ENCODE measurements at regions not wholly inside any gene's neighbourhood (a gene's known extent, or its start where the extent isn't known, plus 50 kb on each side); places are given as distances from the start of the nearest gene placed in this dataset.

DNA sequence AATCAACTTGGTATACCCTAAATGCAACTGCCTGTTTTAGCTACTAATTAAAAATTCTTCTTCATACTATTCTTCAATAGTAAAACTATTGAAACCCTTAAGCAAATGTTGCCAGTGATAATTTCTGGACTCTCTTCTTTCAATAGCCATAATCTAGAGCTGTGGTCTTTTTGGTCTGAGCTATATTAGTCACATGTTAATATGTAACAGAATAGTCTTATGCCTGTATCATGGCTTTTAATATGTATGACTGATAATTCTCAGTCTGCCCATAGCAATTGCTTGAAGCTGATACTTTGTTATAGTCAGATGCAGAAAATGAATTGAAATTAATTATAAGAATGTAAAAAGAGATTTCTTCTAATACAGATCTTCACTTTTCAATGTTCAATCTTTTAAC lies 1871.9 kb upstream of the CDH6 start:
- no peak for DNase-seq

DNA sequence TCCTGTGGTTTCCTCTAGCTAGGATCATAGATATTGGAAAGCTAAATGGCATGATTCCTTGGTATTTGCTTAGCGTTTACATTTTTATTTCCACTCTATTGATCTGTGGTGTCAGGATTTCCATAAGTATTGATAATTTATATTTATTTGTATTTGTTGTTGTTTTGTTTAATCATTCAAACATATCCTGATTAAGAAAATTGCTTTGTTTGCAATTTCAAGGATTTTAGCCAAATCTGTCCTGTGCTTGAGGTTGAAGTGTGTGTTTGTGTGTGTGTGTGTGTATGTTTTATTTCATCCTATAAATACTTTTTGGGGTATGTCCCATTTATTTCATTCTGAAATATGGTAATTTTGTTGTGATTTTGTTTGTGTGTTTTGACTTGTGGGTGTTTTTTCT lies 1884.1 kb upstream of the CDH6 start:
- no peak for DNase-seq

DNA sequence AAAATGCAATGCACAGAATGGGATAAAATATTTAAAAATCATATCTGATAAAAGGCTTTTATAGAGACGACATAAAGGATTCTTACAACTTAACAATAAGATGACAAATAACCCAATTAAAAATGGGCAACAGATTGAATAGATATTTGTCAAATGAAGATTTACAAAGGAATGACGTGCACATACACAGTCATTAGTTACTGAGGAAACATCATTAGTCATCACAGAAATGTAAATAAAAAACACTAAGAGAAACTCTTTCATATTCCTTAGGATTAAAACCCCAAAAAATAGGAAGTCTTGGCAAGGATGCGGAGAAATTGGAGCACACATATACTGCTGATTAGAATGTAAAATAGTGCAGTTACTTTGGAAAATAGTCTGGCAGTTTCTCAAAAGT lies 1886.0 kb upstream of the CDH6 start:
- no peak for DNase-seq

DNA sequence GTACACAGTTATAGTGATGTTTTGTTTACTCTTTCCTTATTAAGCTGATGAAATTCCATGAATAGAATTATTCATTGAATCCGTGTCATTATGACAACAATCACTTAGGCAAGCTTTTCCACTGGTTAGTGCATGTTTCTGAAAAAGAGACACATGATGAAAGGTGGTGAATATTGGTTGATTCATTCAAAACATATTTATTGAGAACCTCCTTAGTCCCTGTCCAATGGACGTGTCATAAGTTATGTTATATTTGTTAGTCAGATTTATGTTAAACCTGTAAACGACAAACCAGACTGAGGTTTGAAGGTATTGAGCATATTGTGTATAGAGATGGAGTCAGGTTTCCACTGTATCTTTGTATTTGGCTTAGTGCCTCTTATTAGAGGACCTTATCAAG lies 1888.9 kb upstream of the CDH6 start:
- no peak for DNase-seq

DNA sequence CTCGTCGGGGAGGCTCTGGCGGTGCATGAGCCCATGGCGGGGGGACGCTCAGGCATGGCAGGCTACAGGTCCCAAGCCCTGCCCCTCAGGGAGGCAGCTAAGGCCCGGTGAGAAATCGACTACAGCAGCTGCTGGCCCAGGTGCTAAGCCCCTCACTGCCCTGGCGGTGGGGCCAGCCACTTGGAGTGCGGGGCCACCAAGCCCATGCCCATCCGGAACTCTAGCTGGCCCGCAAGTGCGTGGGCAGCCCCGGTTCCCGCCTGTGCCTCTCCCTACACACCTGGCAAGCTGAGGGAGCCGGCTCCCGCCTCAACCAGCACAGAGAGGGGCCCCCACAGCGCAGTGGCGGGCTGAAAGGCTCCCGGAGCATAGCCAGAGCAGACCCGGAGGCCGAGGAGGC lies 1896.9 kb upstream of the CDH6 start:
- DNase-seq: no peak

DNA sequence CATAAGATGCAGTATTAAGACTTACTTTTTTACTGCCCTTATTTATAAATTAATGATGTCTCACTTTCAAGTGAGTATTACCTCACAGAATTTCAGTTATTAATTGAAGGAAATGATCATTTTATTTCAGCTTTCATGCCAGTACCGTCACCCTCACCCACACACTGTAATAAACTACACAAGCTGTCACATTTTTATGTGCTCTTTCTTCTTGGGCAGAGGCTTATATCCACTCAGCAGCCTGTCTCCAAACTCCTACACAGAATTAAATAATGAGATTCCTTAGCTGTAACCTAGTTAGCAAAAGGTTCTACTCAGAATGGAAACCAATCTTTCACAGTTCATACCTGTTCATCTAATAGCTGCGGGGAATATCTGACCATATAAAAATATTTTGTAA lies 1915.8 kb upstream of the CDH6 start:
- DNase-seq: no peak

DNA sequence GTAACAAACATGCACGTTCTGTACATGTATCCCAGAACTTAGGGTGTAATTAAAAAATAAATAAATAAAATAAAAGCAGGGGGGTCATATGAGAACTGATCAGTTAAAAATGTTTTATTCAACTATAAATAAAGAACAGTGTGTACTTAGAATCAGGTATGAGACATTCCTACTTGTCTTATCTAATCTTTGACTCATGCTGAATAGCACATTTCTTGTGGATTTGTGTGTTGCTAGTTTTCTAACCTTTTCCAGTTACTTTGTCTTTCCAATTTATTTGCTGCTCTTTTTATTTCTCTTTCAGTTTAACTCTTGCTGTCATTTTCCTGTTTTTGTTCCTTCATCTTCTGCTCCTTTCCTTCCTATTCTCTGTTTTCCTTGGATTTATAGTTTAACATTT lies 1917.1 kb upstream of the CDH6 start:
- DNase-seq: no peak

DNA sequence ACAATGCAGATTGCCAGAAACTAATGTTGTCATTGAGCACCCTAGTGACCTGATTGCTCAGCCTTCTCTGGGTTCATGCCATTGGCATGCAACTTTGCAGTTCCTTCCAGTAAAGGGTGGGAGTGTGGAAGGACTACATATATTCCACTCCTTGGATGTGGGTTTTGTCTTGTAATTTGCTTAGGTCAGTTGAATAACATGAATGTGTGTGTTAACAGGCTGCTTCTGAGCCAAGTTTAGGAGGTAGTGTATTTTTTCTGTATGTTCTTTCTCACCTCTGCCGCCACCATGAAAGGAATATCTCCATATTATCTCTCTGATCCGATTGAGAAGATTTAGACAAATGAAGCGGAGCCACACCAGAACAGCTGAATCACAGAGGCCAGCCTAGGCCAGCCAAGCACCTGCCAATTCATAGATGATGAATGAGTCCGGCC lies 1929.6 kb upstream of the CDH6 start:
- DNase-seq: no peak

DNA sequence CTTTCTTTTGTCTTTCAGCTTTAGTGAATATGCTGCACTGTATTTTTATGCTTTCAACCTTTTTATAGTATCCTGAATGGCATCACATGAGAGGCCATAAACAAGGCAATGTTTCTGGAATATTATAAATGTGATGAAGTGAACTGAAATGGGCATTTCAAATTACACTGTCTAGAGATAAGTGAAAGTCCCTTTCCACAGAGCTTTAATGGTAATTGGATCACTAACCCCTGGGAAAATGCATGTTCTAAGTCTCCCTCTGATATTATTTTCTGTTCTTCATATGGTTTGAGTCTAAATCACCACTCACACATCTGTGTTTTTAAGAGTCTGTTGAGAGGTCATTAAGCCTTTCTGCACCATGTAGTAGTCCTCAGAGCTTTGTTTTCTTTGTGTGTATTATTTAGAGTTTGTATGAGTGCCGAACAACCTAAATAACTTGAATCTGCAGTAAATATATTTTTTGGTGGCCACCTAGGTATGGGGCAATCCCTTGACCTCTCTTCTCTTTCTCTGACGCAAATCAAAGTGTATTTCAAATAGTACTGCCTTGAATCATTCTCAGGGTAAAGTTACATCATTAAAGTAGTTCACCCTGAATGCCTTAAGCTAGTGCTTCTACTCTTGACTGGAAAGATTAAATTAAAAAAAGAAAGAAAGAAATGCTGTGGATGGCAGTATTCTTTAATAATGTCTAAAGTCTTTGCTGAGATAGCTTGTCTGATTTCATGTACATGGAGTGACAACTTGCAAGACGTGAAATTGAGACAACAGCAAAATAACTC lies 1931.0 kb upstream of the CDH6 start:
- no peak for DNase-seq

DNA sequence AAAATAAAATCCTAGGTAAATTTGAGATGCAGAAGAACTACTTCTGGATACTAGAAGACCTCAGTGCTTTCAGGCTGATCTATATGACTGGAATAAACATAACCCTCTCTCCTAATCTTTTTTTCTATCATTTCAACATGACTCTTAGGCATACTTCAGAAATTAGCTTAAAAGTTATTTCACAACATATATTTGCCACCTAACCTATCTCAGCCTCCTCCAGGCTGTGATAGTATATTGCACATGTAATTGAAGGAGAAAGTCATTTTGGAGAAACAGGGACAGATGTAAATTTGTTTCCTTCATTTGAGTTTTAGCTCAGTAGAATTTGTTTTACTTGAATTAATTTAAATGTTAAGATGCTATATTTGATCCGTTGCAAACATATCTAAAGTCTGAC lies 1932.3 kb upstream of the CDH6 start:
- DNase-seq: no peak

DNA sequence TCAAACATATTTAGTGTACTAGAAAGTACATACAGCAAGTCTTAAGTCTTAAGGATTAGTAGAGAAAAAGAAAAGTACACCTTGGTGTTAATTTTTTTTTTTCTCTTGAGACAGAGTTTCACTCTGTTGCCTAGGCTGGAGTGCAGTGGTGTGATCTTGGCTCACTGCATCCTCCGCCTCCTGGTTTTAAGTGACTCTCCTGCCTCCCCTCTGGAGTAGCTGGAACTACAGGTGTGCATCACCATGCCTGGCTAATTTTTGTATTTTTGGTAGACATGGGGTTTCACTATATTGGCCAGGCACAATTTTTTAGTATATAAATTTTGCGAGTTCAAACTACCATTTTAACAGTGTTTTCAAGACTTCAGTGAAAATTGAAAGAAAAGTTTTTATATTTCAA lies 1941.1 kb upstream of the CDH6 start:
- no peak for DNase-seq

DNA sequence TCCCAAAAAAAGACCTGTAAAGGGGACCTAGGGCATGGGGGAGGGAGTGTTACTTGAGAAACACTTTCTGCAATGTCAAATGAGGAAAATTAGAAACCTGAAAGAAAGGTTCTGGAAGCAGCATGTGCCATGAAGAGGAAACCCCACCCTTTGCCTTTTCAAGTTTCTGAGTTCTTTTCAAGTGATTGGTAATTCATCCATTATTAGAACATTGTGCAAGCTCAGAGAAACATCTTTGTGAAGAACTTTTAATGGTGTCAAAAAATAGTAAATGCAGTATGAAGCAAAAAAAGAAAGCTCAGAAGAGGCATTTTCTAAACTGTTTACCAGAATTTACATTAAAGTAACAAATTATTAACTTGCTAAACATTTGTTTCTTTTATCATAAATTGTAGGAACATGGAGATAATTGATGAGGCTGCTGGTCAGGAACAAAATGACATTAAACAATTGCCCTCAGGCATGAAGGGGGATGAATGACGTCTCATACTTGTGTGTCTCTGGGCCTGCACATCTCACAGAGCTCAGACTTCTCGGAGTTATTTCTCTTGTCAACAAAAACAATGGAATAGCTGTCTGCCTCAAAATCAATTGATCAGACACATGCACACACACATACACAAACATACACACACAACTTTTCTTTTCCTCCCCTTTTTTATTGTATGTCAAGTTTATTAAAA lies 1946.0 kb upstream of the CDH6 start:
- DNase-seq: no peak

DNA sequence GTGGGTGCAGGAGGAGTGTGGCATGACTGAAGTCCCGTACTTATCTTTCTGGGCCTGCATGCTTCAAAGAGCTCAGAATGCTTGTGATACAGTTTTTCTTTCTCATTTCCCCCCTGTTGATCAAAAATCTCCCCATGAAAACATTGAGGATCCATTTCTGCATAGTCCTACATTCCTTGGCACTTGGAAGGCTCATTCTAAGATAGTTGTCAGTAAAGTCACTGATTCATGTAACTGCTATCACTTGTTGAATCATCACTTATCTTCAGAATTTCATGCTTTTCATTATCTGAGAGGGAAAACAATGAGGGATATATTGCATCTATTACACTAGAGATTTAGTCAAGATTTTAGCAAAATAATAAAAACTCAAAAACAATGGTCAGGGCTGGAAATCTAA lies 1953.1 kb upstream of the CDH6 start:
- no peak for DNase-seq

DNA sequence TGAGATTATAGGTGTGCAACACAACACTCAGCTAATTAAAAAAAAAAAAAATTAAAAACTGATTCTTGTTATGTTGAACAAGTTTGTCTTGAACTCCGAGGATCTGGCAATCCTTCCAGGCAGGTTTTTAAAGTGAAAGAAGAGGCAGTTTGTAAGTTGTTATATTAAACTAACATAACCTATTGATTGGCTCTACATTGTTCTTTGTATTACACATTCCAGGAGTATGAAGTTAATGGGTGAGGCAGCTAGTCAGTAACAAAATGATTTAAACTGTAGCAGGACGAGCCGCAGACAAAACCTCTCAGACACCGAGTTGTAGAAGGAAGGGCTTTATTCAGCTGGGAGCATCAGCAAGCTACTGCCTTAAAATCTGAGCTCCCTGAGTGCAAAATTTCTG lies 1953.9 kb upstream of the CDH6 start:
- DNase-seq: no peak

DNA sequence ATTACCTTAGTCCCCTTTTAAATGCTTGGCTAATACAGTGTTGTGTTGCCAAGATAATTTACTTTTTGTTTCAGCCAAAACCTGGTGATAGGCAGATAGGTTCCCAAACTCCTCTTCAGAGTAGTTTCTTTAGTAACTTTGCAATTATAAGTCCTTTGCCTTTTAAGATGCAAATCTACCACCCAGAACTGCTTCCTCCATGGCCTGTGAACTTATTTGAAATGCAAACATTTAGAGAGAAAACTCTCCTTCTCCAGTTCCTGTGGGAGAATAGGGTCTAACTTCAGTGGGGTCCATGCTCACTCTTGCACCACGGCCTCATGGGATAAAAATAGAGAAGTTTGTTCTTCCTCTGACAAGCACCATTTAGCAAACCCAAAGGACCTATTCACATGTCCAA lies 1955.4 kb upstream of the CDH6 start:
- DNase-seq: no peak

DNA sequence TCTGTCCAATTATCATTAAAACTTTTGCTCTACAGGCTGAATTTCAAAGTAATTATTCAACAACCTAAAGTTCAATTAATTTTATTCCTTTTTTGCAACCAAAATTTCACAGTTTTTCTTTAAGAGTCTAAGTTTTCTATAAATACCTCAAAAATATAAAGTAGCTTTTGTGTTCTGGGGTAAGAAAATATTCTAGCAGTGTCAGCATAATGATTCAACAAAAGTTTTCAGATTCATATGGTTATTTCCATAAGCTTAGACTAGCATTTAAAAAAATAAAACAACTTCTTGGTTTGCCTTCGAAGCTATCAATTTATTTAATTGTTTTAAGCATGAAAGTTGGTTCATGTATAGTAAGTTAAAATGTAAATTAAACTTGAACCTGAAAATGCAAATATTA lies 1962.3 kb upstream of the CDH6 start:
- DNase-seq: no peak

DNA sequence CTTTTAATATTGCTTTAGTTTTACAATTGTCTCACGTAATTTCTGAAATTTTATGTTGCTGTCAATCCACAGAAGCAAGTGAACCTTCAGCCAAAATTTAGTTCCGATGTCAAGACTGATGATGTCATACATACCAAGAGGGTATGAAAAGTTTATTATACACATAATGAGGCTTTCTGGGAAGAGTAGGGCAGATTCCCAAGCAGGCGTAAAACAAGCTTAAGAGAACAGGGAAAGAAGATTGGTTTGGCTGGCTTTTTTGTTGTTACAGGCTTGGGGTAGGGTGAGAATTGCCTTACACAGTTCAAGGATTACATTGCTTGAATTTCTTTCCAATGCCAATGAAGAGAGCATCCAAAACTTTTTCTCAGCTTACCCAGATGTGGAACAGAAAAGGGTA lies 1962.9 kb upstream of the CDH6 start:
- DNase-seq: no peak

DNA sequence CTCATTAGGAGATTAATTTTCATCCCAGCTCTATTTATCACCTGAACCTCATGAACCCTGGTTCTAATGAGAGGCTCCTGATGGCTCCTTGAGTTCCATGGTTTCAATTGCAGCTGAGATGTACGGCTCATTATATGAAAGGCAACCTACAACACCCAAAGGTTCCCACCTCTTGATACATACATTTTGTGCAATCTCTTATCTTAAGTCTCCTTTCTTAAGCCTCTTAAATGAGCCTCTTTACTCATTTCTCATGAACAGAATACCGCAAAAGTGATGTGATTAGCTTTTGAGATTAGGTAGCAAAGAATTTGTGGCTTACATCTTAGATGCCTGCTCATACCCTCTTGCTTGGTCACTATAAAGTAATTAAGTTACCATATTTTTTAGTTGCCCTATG lies 1964.0 kb upstream of the CDH6 start:
- DNase-seq: no peak

DNA sequence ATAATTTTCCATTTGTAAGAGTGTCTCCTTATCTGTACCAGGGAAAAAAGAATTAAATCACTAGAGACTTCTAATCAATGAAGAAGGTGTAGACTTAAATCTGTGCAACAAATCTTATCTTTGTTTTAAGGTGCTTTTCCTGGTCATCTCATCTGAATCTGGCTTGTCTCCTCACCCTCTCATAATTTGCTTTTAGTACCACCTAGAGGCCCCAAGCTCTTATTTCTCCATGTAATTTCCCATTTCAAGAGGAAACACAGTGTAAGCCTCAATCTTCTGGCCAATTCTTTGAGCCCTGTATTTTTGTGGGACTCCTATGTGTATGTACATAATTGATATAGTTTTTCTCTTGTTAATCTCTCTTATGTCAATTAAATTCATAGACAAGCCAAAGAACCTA lies 1975.3 kb upstream of the CDH6 start:
- DNase-seq: no peak

DNA sequence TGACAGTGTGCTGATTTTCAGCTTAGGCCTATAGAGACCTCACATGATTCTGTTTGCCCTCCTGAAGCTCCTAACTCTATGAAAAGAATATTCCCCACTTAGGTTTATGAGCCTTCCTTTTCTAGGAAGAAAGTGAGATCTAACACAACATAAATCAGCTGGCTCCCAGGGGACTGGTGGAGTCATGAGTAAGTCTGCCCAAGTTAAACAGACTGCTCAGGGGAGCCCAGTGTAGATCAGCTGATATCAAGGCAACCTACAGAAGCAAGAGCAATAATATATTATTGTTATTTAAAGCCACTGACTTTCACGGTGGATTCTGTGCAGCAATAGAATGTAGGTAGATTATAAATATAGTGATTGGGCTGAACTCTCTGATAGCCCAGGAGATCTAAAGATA lies 1978.6 kb upstream of the CDH6 start:
- no peak for DNase-seq

DNA sequence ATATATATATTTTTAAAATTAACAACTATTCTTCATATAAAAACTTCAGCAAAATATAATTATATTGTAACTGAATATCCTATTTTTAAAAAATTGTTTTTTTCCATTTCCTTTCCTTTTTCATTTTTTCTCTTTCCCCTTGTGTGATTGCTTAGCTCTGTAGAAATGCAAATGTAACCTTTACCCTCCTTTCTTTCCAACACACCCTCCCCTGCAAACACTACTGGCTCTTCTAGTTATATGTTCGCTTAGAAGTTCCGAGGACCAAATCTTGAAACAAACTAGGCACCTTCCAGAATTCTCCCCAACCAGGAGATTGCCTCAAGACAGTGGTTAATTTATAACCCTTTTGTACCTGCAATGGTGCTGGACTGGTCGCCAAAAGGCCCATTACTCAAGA lies 1980.0 kb upstream of the CDH6 start:
- DNase-seq: no peak

DNA sequence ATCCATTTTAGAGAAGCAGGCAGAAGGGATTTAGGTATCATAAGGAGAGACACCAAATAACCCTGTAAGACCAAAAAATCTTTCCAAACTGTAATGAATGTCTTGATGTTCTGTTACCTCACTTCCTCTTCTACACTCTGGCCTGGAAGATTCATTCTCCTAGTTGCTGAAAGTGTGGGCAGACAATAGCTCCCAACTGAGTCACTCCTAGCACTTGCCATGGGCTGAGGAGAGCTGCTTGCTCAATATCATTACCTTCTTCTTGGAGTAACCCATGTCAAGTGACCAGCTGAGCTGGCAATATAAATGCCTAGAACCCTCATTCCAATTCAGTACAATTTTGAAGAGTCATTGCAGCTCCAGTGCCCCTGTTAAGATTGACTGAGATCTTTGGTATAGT lies 1985.5 kb upstream of the CDH6 start:
- no peak for DNase-seq

DNA sequence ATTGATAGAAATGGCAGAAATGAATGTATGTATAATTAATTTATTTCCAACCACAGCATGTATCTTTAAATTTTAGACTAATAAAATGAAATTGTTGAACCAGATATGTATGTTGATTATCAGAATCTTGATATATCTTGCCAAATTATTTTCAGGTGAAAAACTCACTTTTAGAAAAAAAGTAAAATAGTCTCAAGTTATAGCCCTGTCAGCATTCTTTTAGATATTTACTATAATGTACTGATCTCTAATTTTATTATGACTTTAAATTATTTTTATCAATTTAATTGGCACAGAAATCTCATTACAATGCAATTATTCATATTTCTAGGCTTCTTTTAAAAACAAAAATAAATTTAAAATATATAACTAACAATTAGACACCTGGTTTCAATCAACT lies 1990.4 kb upstream of the CDH6 start:
- no peak for DNase-seq

DNA sequence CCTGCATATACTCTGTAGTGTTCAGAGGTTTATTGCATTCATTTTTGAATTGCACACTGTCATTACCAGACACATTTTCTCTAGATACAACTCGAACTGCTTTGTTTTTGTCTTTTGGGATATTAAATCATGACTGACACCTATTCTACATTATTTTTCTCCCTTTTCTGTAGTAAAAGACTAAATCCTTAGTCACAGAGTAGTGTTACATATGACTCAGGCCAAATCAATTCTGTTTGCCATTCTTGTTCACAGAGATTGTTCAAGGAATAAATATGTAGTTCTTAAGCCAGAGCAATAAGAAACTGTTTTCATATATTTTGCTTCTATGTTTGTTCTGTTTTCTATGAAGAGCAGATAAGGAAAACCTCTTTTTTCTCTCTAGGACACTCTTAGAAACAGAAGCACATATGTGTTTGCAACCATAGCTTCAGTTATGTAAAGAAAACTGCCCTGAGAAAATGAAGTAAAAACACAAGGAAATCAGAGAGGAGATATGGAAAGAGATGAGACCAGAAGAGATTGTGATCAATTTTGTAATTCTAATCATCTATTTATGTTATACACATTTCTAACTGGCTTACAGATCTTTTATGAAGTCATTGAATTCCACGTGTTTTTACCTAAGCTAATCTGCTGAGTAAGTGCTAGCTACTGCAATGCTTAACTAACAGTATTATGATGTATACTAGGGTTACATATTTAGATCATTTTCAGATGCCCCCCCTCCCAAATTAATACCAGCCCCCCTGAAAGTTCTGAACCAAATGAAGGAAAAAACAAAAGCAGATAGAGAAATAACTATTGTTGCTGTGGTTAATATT lies 1995.6 kb upstream of the CDH6 start:
- DNase-seq: no peak
